Spleen (tissue), 7 donors: ENCODE measurements at regions not wholly inside any gene's neighbourhood (a gene's known extent, or its start where the extent isn't known, plus 50 kb on each side); places are given as distances from the start of the nearest gene placed in this dataset.

Experiments
- POLR2A ChIP-seq, 3 donors: fragments of 450-650 bp; IDR thresholded peaks; one replicate each; pipeline ENCODE4 v1.5.1; 2017; ENCODE audit warnings: antibody characterized with exemption in 3 of 3, mild to moderate bottlenecking in 1 of 3
- POLR2AphosphoS5 ChIP-seq, 3 donors: sonication (generic); formaldehyde crosslinking; IDR thresholded peaks; one replicate each; pipeline ENCODE4 v1.5.1; 2017; ENCODE audit warnings: antibody characterized with exemption in 3 of 3
- TF ChIP-seq, protein P1 (sequence below), 11 experiments: fragments of 200-600 bp in 7 of 11; fragments of 450-650 bp in 4 of 11; sonication (generic) in 4 of 11; IDR thresholded peaks in 8 of 11; conservative IDR thresholded peaks in 3 of 11; 1 replicate in 7 of 11; 2 replicates in 4 of 11; pipeline versions ENCODE4 v1.4.0 to v1.8.0; 2016 to 2021; ENCODE audit warnings: antibody characterized with exemption in 11 of 11, inconsistent platforms in 4 of 11, mild to moderate bottlenecking in 1 of 11
- donor health status: DM: no; HTN: no; CAD: no; lungs with moderate emphysema.
- donor health status: DM: no; HTN: no; CAD: no.
- donor health status: DM: no; HTN: no; CAD: no.

- TF ChIP-seq, protein P1, sequence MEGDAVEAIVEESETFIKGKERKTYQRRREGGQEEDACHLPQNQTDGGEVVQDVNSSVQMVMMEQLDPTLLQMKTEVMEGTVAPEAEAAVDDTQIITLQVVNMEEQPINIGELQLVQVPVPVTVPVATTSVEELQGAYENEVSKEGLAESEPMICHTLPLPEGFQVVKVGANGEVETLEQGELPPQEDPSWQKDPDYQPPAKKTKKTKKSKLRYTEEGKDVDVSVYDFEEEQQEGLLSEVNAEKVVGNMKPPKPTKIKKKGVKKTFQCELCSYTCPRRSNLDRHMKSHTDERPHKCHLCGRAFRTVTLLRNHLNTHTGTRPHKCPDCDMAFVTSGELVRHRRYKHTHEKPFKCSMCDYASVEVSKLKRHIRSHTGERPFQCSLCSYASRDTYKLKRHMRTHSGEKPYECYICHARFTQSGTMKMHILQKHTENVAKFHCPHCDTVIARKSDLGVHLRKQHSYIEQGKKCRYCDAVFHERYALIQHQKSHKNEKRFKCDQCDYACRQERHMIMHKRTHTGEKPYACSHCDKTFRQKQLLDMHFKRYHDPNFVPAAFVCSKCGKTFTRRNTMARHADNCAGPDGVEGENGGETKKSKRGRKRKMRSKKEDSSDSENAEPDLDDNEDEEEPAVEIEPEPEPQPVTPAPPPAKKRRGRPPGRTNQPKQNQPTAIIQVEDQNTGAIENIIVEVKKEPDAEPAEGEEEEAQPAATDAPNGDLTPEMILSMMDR (IDR thresholded peaks at IDR 0.05 in 8 of 11, conservative IDR thresholded peaks at IDR 0.05 in 3 of 11): no peak
- TF ChIP-seq POLR2A (IDR thresholded peaks at IDR 0.05) (no peak), POLR2AphosphoS5 (IDR thresholded peaks at IDR 0.05) (no peak)
Measured at GRCh38 chr5:99177796-99178195, 249.0 kb upstream of the CHD1 start.
